DOHH2 (cell line): ENCODE measurements at regions not wholly inside any gene's neighbourhood (a gene's known extent, or its start where the extent isn't known, plus 50 kb on each side); places are given as distances from the start of the nearest gene placed in this dataset.

Experiments
- H3F3A ChIP-seq: fragments of 200-600 bp; sonication (generic), shearing (Covaris generic); 2 replicates; pipeline ENCODE4 v1.6.0; 2016; ENCODE audit warnings: antibody characterized with exemption, mild to moderate bottlenecking; ENCODE audit not compliant: control insufficient read depth, insufficient read depth
- H3K27ac ChIP-seq: fragments of 200-600 bp; sonication (generic); 2 replicates; pipeline ENCODE4 v1.5.1; 2014; ENCODE audit warnings: low read depth, mild to moderate bottlenecking, low read length, moderate library complexity
- H3K27me3 ChIP-seq: fragments of 200-600 bp; sonication (generic); 2 replicates; pipeline ENCODE4 v1.6.1; 2014; ENCODE audit warnings: mild to moderate bottlenecking, low read length, mixed read lengths; ENCODE audit not compliant: control insufficient read depth
- H3K36me3 ChIP-seq: fragments of 200-600 bp; sonication (generic); 2 replicates; pipeline ENCODE4 v1.6.1; 2014; ENCODE audit warnings: mild to moderate bottlenecking, low read length, moderate library complexity, mixed read lengths; ENCODE audit not compliant: control insufficient read depth
- H3K4me1 ChIP-seq: fragments of 200-600 bp; sonication (generic); 2 replicates; pipeline ENCODE4 v1.6.1; 2014; ENCODE audit warnings: mild to moderate bottlenecking, low read length, mixed read lengths; ENCODE audit not compliant: control insufficient read depth
- H3K4me2 ChIP-seq: fragments of 200-600 bp; sonication (generic); 2 replicates; pipeline ENCODE4 v1.6.0; 2014; ENCODE audit warnings: mild to moderate bottlenecking, low read length, moderate library complexity
- H3K4me3 ChIP-seq: fragments of 200-600 bp; sonication (generic); 2 replicates; pipeline ENCODE4 v1.5.1; 2014; ENCODE audit warnings: mild to moderate bottlenecking, low read length, mixed read lengths
- H3K79me2 ChIP-seq: fragments of 200-600 bp; sonication (generic); 2 replicates; pipeline ENCODE4 v1.6.1; 2014; ENCODE audit warnings: mild to moderate bottlenecking, low read length, mixed read lengths; ENCODE audit not compliant: control insufficient read depth
- H3K9me2 ChIP-seq: fragments of 200-600 bp; sonication (generic); replicated peaks from 2 replicates; pipeline ENCODE4 v1.6.1; 2014; ENCODE audit warnings: mild to moderate bottlenecking, low read length, mixed read lengths; ENCODE audit not compliant: control insufficient read depth
- H3K9me3 ChIP-seq: fragments of 200-600 bp; sonication (generic); 2 replicates; pipeline ENCODE4 v1.6.1; 2014; ENCODE audit warnings: antibody characterized with exemption, low read length, mixed read lengths; ENCODE audit not compliant: control insufficient read depth, insufficient read depth
- H4K20me1 ChIP-seq: fragments of 200-600 bp; sonication (generic); 2 replicates; pipeline ENCODE4 v1.6.0; 2014; ENCODE audit warnings: low read depth, mild to moderate bottlenecking, antibody characterized with exemption, low read length, moderate library complexity; ENCODE audit not compliant: control insufficient read depth, insufficient read depth
- EZH2phosphoT487 ChIP-seq: fragments of 200-600 bp; sonication (generic); IDR thresholded peaks from 2 replicates; pipeline ENCODE4 v1.6.1; 2017; ENCODE audit warnings: borderline replicate concordance, mild to moderate bottlenecking, antibody characterized with exemption, low read length, moderate library complexity, mixed read lengths
- TF ChIP-seq, protein P1 (sequence below): fragments of 200-600 bp; sonication (generic); IDR thresholded peaks from one replicate; pipeline ENCODE4 v1.5.1; 2014; ENCODE audit warnings: antibody characterized with exemption, mild to moderate bottlenecking, low read depth, low read length; ENCODE audit not compliant: poor library complexity, severe bottlenecking

DNA sequence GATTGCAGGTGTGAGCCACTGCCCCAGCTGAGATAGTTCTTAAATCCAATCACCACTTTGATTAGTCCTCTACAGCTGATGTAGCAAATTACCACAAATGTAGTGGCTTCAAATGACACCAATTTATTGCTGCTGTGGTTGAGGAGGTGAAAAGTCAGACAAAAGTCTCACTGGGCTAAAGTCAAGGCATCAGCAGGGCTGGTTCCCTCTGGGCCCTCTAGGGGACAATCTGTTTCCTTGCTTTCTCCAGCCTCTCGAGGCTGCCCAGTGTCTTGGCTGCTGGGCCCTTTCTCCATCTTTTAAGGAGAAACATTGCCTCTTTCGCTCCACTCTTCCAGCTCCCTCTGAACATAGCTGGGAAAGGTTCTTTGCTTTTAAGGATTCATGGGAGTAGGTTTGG lies 50.5 kb upstream of the SHANK2 start:
- H3K4me3 ChIP-seq = no peak overlapping the region
- no peaks in the 10 kb centered on the region for H3K9me3 ChIP-seq
- H3K9me2 ChIP-seq = no peaks in the 10 kb centered on the region
- no peaks in the 10 kb centered on the region for H3K79me2 ChIP-seq
- TF ChIP-seq, protein P1, sequence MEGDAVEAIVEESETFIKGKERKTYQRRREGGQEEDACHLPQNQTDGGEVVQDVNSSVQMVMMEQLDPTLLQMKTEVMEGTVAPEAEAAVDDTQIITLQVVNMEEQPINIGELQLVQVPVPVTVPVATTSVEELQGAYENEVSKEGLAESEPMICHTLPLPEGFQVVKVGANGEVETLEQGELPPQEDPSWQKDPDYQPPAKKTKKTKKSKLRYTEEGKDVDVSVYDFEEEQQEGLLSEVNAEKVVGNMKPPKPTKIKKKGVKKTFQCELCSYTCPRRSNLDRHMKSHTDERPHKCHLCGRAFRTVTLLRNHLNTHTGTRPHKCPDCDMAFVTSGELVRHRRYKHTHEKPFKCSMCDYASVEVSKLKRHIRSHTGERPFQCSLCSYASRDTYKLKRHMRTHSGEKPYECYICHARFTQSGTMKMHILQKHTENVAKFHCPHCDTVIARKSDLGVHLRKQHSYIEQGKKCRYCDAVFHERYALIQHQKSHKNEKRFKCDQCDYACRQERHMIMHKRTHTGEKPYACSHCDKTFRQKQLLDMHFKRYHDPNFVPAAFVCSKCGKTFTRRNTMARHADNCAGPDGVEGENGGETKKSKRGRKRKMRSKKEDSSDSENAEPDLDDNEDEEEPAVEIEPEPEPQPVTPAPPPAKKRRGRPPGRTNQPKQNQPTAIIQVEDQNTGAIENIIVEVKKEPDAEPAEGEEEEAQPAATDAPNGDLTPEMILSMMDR = no peak
- TF ChIP-seq EZH2phosphoT487 = no peak
- no peak overlapping the region for H3K27ac ChIP-seq
- H3K27me3 ChIP-seq = peaks cover 8% of the 10 kb centered on the region; the same call in 1 of the 2 replicates
- no peaks in the 10 kb centered on the region for H3K4me1 ChIP-seq
- H3K4me2 ChIP-seq = no peak overlapping the region
- H3K36me3 ChIP-seq = no peaks in the 10 kb centered on the region
- H4K20me1 ChIP-seq = no peaks in the 10 kb centered on the region
- H3F3A ChIP-seq = no peaks in the 10 kb centered on the region

DNA sequence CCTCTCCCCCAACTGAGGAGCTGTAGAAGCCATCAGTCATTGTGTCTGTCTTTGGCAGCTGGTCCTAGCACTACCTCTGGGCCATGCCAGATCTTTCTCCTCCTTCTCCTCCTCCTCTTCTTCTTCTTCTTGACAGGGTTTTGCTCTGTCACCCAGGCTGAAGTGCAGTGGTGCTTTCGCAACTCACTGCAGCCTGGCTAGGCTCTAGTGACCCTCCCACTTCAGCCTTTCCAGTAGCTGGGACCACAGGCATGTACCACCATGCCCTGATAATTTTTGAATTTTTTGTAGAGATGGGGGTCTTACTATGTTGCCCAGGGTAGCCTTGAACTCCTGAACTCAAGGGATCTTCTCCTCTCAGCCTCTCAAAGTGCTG lies 50.1 kb upstream of the SHANK2 start:
- Histone ChIP-seq H3K36me3 (no peaks in the 10 kb centered on the region), H3K4me2 (no peak overlapping the region), H3K4me1 (no peaks in the 10 kb centered on the region), H4K20me1 (no peaks in the 10 kb centered on the region), H3F3A (no peaks in the 10 kb centered on the region), H3K9me2 (no peaks in the 10 kb centered on the region), H3K9me3 (no peaks in the 10 kb centered on the region), H3K27me3 (peaks cover 8% of the 10 kb centered on the region; the same call in 1 of the 2 replicates), H3K27ac (no peak overlapping the region), H3K4me3 (no peak overlapping the region), H3K79me2 (no peaks in the 10 kb centered on the region)
- no peak for TF ChIP-seq EZH2phosphoT487
